Erythroblast (primary cell): ENCODE measurements at regions not wholly inside any gene's neighbourhood (a gene's known extent, or its start where the extent isn't known, plus 50 kb on each side); places are given as distances from the start of the nearest gene placed in this dataset.

ENCODE experiments used
- GATA1 ChIP-seq: IDR thresholded peaks from 2 replicates; pipeline ENCODE4 v1.6.1; 2011; ENCODE audit warnings: low read depth, mild to moderate bottlenecking, control low read depth, low read length, moderate library complexity
- POLR2A ChIP-seq: IDR thresholded peaks from 2 replicates; pipeline ENCODE4 v1.6.1; 2011; ENCODE audit warnings: mild to moderate bottlenecking, low read length

DNA sequence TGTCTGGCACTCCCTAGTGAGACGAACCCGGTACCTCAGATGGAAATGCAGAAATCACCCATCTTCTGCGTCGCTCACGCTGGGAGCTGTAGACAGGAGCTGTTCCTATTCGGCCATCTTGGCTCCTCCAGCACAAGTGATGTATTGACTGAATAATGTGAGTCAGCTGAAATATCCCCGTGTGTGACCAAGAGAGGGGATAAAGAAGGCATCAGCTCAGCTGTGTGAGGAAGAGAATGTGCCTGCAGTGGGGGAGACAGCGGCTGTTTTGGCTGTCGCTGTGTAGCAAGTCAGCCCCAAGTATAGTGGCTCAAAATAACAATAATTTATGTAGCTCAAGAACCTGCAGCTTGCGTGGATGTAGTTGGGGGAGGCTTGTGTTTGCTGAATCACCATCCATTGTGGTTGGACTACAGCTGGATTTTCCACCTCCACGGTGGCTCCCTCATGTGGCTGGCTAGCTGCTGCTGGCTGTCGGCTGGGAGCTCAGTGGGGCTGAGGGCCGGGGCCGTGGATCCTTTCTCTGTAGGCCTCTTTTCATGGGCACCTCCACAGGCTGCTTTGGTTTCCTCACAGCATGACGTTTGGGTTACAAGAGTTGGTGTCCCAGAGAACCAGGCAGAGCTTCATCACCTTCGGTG lies 434.5 kb downstream of the CCSER2 start:
- TF ChIP-seq POLR2A (no peak), GATA1 (no peak)
